HepG2 (cell line): ENCODE measurements at regions not wholly inside any gene's neighbourhood (a gene's known extent, or its start where the extent isn't known, plus 50 kb on each side); places are given as distances from the start of the nearest gene placed in this dataset.

Experiments used
- ATAC-seq: fragments of 200-7000 bp; cut with Tn5 transposase; 3 replicates; pipeline ENCODE4 v1.9.1; 2020; ENCODE audit warnings: mild to moderate bottlenecking, moderate library complexity
- BruUV-seq: library from RNA; stranded (reverse); fragments of 400-500 nt; replicated peaks from 2 replicates; lab custom pipeline; 2021; lab: Mats Ljungman, UMichigan
- CTCF ChIA-PET: fragments of 300-600 bp; formaldehyde crosslinking; extraction: SDS; loops from one replicate; lab custom pipeline; 2021; ENCODE audit warnings: low total read pairs, inconsistent platforms, low intra/inter-chr PET ratio; lab: Yijun Ruan, JAX
- POLR2A ChIA-PET: fragments of 350-600 bp; sonication (Branson Sonifier 250); formaldehyde crosslinking; loops from one replicate; lab custom pipeline; 2020; ENCODE audit warnings: antibody characterized with exemption, inconsistent platforms; lab: Yijun Ruan, JAX
- DNase-seq: peaks from one replicate; pipeline ENCODE4 v3.0.0-alpha.2; 2015; ENCODE audit warnings: low spot score
- FAIRE-seq: peaks from 3 replicates; lab custom pipeline; 2011; peaks lifted over from hg19 to GRCh38; lab: Jason Lieb, UNC
- H2AFZ ChIP-seq: one replicate; pipeline ENCODE4 v1.6.1; 2011; ENCODE audit warnings: low read length, inconsistent platforms
- H3K27ac ChIP-seq: fragments of 300-600 bp; 3 replicates; pipeline ENCODE4 v1.8.0; 2011; ENCODE audit warnings: mixed run types, mild to moderate bottlenecking, mixed read lengths, low read length, inconsistent platforms; ENCODE audit not compliant: insufficient read depth; ENCODE audit errors: extremely low read length
- H3K27me3 ChIP-seq, 2 experiments: fragments of 200-600 bp in 1 of 2; 2 replicates in 1 of 2; 3 replicates in 1 of 2; pipeline versions ENCODE4 v1.6.0 to v1.8.0; 2011; ENCODE audit warnings: low read length in 2 of 2, mild to moderate bottlenecking in 2 of 2, moderate library complexity in 2 of 2, inconsistent platforms in 1 of 2; ENCODE audit not compliant: insufficient read depth in 2 of 2, control insufficient read depth in 1 of 2
- H3K36me3 ChIP-seq, 2 experiments: fragments of 200-600 bp in 1 of 2; replicated peaks in 1 of 2; 2 replicates in 1 of 2; 3 replicates in 1 of 2; pipeline versions ENCODE4 v1.5.1 to v1.8.0; 2011; ENCODE audit warnings: low read length in 2 of 2, inconsistent platforms in 1 of 2; ENCODE audit not compliant: insufficient read depth in 2 of 2, control insufficient read depth in 1 of 2
- H3K4me1 ChIP-seq: 2 replicates; pipeline ENCODE4 v1.5.1; 2012; ENCODE audit warnings: low read length, inconsistent platforms; ENCODE audit not compliant: insufficient read depth
- H3K4me2 ChIP-seq: 2 replicates; pipeline ENCODE4 v1.6.0; 2011; ENCODE audit warnings: low read depth, low read length, inconsistent platforms
- H3K4me3 ChIP-seq, 3 experiments: fragments of 200-600 bp in 1 of 3; sonication (generic), shearing (Covaris generic) in 1 of 3; replicated peaks in 1 of 3; 2 replicates each; pipeline ENCODE4 v1.5.1; 2011 to 2016; ENCODE audit warnings: low read length in 3 of 3, inconsistent platforms in 2 of 3, low read depth in 2 of 3, mild to moderate bottlenecking in 2 of 3, control low read depth in 1 of 3, mixed read lengths in 1 of 3; ENCODE audit not compliant: insufficient read depth in 1 of 3
- H3K79me2 ChIP-seq: one replicate; pipeline ENCODE4 v1.6.1; 2011; ENCODE audit warnings: low read length, inconsistent platforms; ENCODE audit not compliant: insufficient read depth
- H3K9ac ChIP-seq: 2 replicates; pipeline ENCODE4 v1.6.0; 2011; ENCODE audit warnings: mild to moderate bottlenecking, low read depth, low read length, inconsistent platforms; ENCODE audit not compliant: insufficient read depth
- H3K9me3 ChIP-seq: 2 replicates; pipeline ENCODE4 v1.5.1; 2012; ENCODE audit warnings: mild to moderate bottlenecking, low read length
- H4K20me1 ChIP-seq: 2 replicates; pipeline ENCODE4 v1.6.0; 2011; ENCODE audit warnings: inconsistent platforms, mild to moderate bottlenecking, low read length, moderate library complexity; ENCODE audit not compliant: insufficient read depth
- CREB3 ChIP-seq: sonication (generic); formaldehyde crosslinking; IDR thresholded peaks from 2 replicates; pipeline ENCODE4 v1.5.0; 2020; ENCODE audit warnings: missing genetic modification reagents
- HOXD1 ChIP-seq: sonication (generic); formaldehyde crosslinking; IDR thresholded peaks from 2 replicates; pipeline ENCODE4 v1.5.0; 2020; ENCODE audit warnings: missing genetic modification reagents
- SCMH1 ChIP-seq: sonication (generic); formaldehyde crosslinking; IDR thresholded peaks from 2 replicates; pipeline ENCODE4 v1.9.0; 2021; ENCODE audit warnings: missing genetic modification reagents, mild to moderate bottlenecking, borderline replicate concordance
- TBP ChIP-seq: sonication (generic); formaldehyde crosslinking; IDR thresholded peaks from 2 replicates; pipeline ENCODE4 v1.5.0; 2020; ENCODE audit warnings: missing genetic modification reagents
- THAP8 ChIP-seq: sonication (generic); formaldehyde crosslinking; IDR thresholded peaks from 2 replicates; pipeline ENCODE4 v1.5.1; 2020; ENCODE audit warnings: missing genetic modification reagents, mild to moderate bottlenecking, borderline replicate concordance
- XBP1 ChIP-seq: sonication (generic); formaldehyde crosslinking; IDR thresholded peaks from 2 replicates; pipeline ENCODE4 v1.5.0; 2020; ENCODE audit warnings: missing genetic modification reagents
- ZNF75D ChIP-seq: sonication (generic); formaldehyde crosslinking; IDR thresholded peaks from 2 replicates; pipeline ENCODE4 v1.8.1; 2023; ENCODE audit warnings: missing genetic modification reagents, mild to moderate bottlenecking, borderline replicate concordance
- ZNF878 ChIP-seq: sonication (generic); formaldehyde crosslinking; IDR thresholded peaks from 2 replicates; pipeline ENCODE4 v1.8.1; 2023; ENCODE audit warnings: mild to moderate bottlenecking, missing genetic modification reagents, moderate library complexity
- WGBS: methylation state at CpG from one replicate; pipeline ENCODE4 v1.1.6; 2017; ENCODE audit warnings: low lambda C conversion rate; 5-methylcytosine and 5-hydroxymethylcytosine counted together
- in situ Hi-C: cut with HindIII; loops from 2 replicates; pipeline ENCODE4 v1.10.0; 2017; ENCODE audit warnings: low pct_unique_long_range_greater_than_20kb; ENCODE audit not compliant: extremely low pct_ligation_motif_present
- intact Hi-C: fragments of 100-400 bp; cut with micrococcal nuclease; formaldehyde crosslinking; loops from one replicate; pipeline ENCODE4 v1.10.0; 2022; ENCODE audit not compliant: unreplicated experiment
- TF ChIP-seq, protein P1 (sequence below): sonication (generic); formaldehyde crosslinking; IDR thresholded peaks from 2 replicates; pipeline ENCODE4 v1.5.0; 2020; ENCODE audit warnings: missing genetic modification reagents, mild to moderate bottlenecking, borderline replicate concordance
- TF ChIP-seq, protein P2 (sequence below): sonication (generic); formaldehyde crosslinking; IDR thresholded peaks from 2 replicates; pipeline ENCODE4 v1.4.0; 2020; ENCODE audit warnings: mild to moderate bottlenecking, missing genetic modification reagents, borderline replicate concordance

DNA sequence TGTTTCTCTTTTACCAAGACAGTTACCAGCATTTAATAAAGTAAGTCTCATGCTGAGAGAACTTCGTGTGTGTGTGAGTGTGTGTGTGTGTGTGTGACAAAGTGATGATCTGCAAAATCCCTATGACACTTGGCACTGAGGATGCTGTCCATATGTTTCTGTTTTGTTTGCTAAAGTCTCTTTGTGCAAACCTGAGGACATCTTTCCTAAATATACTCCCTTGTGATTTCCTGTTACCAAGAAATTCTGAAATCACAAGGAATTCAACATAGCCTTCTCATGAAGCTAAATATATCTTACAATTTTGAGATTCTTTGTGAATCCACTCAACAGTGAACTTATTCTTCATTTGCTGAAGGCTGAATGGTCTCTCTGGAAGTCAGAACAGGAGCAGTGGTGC lies 1359.7 kb upstream of the NRXN1 start:
- H4K20me1 ChIP-seq, result no peaks in the 10 kb centered on the region
- intact Hi-C loops, result loop anchor here (10.0 kb wide), 1 partner anchor 1267 kb away; no protein-coding TSS in a partner anchor
- peaks cover 26% of the 10 kb centered on the region for H3K9me3 ChIP-seq
- no TSS peak for BruUV-seq
- no peak for DNase-seq
- no peak overlapping the region for H3K4me3 ChIP-seq
- H3K4me2 ChIP-seq, result no peak overlapping the region
- FAIRE-seq, result no peak
- H3K27ac ChIP-seq, result no peak overlapping the region
- TF ChIP-seq TBP (no peak), XBP1 (CRISPR knock-in tag) (no peak), HOXD1 (CRISPR knock-in tag) (no peak)
- TF ChIP-seq, all 625 proteins: peak for 0
- ChIA-PET POLR2A (no interaction called here), CTCF (no interaction called here)
- WGBS, result 0% methylated on average over 1 of the region's 1 CpG
- no peak for ATAC-seq
- Histone ChIP-seq H3K4me1 (no peaks in the 10 kb centered on the region), H3K27me3 (no peaks in the 10 kb centered on the region), H3K79me2 (no peaks in the 10 kb centered on the region), H2AFZ (no peak overlapping the region), H3K36me3 (no peaks in the 10 kb centered on the region), H3K9ac (no peak overlapping the region)
- in situ Hi-C loops, result no loop called here

DNA sequence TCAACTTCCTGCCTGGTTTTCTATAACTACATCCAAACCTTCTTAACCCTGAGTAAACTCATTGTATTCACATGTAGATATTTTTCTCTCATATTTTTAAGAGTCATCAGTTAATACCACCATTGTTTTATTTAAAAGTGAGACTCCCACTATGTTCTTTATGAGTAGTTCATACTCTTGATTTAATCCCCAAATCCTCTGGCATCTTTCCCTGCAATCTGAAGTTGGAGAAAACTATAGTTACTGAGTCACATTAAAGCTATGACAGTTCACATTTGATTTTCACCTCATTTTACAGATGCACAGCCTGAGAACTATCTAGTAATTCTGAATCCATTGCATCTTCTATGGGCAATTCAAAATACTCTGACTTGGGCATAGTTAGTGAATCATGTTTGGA lies 1358.7 kb upstream of the NRXN1 start:
- Histone ChIP-seq H3K9ac (no peak overlapping the region), H2AFZ (no peak overlapping the region), H3K9me3 (peaks cover 31% of the 10 kb centered on the region), H3K27ac (no peak overlapping the region), H3K4me2 (no peak overlapping the region), H4K20me1 (no peaks in the 10 kb centered on the region), H3K4me1 (no peaks in the 10 kb centered on the region), H3K36me3 (no peaks in the 10 kb centered on the region), H3K27me3 (no peaks in the 10 kb centered on the region), H3K79me2 (no peaks in the 10 kb centered on the region), H3K4me3 (no peak overlapping the region)
- intact Hi-C loops (loop anchor here (10.0 kb wide), 1 partner anchor 1266 kb away; no protein-coding TSS in a partner anchor), in situ Hi-C loops (no loop called here)
- ChIA-PET CTCF (no interaction called here), POLR2A (no interaction called here)
- FAIRE-seq (no peak), DNase-seq (no peak), ATAC-seq (no peak)
- BruUV-seq, result no TSS peak
- TF ChIP-seq CREB3 (CRISPR knock-in tag), result no peak
- no peak for TF ChIP-seq THAP8 (CRISPR knock-in tag)
- TF ChIP-seq ZNF878 (CRISPR knock-in tag), result no peak
- no peak for TF ChIP-seq SCMH1 (CRISPR knock-in tag)
- TF ChIP-seq, protein P1, sequence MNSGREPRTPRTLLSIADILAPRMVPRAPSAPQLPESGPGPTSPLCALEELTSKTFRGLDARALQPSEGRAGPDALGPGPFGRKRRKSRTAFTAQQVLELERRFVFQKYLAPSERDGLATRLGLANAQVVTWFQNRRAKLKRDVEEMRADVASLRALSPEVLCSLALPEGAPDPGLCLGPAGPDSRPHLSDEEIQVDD (CRISPR knock-in tag), result no peak
- no peak for TF ChIP-seq ZNF75D
- TF ChIP-seq, protein P2, sequence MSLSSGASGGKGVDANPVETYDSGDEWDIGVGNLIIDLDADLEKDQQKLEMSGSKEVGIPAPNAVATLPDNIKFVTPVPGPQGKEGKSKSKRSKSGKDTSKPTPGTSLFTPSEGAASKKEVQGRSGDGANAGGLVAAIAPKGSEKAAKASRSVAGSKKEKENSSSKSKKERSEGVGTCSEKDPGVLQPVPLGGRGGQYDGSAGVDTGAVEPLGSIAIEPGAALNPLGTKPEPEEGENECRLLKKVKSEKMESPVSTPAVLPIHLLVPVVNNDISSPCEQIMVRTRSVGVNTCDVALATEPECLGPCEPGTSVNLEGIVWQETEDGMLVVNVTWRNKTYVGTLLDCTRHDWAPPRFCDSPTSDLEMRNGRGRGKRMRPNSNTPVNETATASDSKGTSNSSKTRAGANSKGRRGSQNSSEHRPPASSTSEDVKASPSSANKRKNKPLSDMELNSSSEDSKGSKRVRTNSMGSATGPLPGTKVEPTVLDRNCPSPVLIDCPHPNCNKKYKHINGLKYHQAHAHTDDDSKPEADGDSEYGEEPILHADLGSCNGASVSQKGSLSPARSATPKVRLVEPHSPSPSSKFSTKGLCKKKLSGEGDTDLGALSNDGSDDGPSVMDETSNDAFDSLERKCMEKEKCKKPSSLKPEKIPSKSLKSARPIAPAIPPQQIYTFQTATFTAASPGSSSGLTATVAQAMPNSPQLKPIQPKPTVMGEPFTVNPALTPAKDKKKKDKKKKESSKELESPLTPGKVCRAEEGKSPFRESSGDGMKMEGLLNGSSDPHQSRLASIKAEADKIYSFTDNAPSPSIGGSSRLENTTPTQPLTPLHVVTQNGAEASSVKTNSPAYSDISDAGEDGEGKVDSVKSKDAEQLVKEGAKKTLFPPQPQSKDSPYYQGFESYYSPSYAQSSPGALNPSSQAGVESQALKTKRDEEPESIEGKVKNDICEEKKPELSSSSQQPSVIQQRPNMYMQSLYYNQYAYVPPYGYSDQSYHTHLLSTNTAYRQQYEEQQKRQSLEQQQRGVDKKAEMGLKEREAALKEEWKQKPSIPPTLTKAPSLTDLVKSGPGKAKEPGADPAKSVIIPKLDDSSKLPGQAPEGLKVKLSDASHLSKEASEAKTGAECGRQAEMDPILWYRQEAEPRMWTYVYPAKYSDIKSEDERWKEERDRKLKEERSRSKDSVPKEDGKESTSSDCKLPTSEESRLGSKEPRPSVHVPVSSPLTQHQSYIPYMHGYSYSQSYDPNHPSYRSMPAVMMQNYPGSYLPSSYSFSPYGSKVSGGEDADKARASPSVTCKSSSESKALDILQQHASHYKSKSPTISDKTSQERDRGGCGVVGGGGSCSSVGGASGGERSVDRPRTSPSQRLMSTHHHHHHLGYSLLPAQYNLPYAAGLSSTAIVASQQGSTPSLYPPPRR (CRISPR knock-in tag), result no peak
